ENCODE measurements at regions not wholly inside any gene's neighbourhood (a gene's known extent, or its start where the extent isn't known, plus 50 kb on each side); places are given as distances from the start of the nearest gene placed in this dataset.
"Not testable (repeated sequence)": the region's sequence is repeated elsewhere in the genome, so short reads cannot be mapped to it uniquely, and the experiment has no call there.

DNA sequence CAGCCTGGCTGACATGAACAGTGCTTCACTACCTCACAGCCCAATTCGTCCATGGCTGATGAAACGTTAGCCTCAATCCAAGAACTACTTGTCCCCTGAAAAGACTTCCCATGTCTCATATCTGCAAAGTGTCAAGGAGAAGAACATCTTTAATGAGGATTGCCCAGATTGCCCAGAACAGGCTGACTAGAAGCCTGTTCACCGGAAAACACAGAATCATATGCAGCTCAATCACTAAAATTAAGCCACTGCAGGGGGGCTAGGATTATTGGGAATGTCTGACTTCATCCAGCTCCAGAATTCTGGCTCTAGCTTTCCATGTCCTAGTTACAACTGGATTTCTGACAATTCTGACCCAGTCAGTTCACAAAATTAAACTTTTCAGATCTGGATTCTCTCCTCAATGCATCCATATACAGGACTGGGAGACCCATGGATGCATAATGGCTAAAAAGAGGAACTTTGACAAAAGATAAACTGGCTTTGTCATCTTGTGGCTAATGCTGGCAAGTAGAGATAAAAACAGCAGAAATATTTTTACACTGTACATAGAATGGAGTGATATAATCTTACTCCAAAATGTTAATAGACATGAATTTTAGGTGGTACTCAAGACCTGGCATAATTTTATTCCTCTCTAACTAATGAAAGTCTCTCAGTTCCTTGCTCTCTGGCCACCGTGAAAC, 467.0 kb upstream of the POT1 start:
- no peak for DNase-seq (ENCODE audit: low read depth in 2 of 2)

DNA sequence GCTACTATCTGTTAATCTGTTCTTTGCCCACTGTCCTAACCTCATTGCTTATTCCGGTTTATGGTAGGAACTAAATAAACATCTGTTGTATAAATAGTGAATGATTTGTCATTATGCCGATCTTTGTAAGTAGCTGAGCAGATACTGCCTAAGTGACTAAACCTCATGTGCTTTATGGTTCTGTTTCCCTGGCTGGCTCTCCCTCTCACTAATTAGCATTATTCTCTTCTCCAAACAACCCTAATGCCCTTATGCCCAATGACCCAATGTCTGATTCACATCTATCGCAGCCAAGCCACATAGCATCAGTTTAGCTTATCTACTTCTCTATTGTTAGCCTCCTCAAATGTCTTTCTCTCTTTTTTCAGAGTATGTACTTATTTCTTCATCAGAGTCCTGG, 462.3 kb upstream of the POT1 start:
- no peak for DNase-seq (ENCODE audit: low read depth in 2 of 2)

DNA sequence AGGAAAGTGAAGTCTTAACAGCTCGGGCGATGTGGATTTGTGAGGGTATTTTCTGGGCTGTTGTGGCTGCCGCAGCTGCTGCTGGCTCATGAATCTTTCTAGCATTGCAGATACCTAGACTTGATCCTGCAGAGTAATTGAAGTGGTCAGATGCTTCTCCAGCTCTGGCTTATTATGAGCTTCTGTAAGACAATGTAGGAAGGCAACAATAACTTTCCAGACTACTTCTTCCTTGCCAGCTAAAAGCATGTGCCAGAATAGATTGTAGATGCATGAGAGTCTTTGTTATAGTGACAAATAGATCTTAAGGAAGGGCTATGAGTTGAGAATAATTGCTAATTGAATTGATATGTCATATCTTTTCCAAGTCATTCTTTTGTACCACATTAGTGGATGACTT, 461.4 kb upstream of the POT1 start:
- DNase-seq (ENCODE audit: low read depth in 2 of 2) = no peak

- DNase-seq (ENCODE audit: low read depth in 2 of 2) = no peak
These were observed 456.6 kb upstream of the POT1 start for GRCh38 chr7:125386211-125386610.

- no peak for DNase-seq (ENCODE audit: low read depth in 2 of 2)
These were observed 453.7 kb upstream of the POT1 start for GRCh38 chr7:125383324-125383723.

DNA sequence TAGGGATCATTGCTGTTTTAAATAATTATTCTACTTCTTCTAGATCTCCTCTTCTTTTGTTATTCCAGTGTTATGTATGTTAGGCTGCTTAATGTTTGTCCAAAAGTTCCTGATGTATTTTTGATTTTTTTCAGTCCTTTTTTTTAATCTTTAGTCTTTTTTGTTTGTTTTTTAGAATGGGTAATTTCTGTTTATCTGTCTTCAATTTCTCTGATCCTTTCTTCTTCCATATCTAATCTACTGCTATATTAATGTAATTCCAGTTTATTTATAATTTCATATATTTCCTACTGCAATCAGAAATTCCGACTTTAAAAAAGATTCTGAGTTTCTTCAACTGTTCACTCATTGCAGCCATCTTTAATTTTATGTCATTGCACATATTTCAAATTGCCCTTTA, 452.8 kb upstream of the POT1 start:
- no peak for DNase-seq (ENCODE audit: low read depth in 2 of 2)

DNA sequence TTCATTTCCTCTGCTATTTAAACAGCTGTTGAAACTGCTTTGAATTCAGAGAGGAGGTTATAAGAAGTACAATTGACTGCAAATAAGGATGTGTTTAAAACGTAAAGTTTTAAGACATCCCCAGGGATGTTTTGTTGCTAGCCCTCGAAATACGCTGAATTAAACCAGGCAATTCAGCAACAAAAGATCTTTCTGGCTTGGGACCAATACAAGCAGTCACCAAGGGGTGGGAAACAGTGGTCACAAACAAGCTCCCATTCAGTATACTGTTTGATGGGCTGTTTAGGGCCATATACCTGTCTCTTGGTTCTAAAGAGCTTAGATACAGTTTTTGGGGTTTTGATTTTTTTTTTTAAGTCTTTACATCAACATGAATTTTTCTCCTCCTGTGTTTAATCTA, 446.3 kb upstream of the POT1 start:
- DNase-seq (ENCODE audit: low read depth in 2 of 2) = peak in 1 of 2 donors; percentile 34

- DNase-seq (ENCODE audit: low read depth in 2 of 2) = no peak
These were observed 440.9 kb upstream of the POT1 start for GRCh38 chr7:125370502-125370901.

GRCh38 chr7:125363873-125364272, 434.2 kb upstream of the POT1 start:
- no peak for DNase-seq (ENCODE audit: low read depth in 2 of 2)

DNA sequence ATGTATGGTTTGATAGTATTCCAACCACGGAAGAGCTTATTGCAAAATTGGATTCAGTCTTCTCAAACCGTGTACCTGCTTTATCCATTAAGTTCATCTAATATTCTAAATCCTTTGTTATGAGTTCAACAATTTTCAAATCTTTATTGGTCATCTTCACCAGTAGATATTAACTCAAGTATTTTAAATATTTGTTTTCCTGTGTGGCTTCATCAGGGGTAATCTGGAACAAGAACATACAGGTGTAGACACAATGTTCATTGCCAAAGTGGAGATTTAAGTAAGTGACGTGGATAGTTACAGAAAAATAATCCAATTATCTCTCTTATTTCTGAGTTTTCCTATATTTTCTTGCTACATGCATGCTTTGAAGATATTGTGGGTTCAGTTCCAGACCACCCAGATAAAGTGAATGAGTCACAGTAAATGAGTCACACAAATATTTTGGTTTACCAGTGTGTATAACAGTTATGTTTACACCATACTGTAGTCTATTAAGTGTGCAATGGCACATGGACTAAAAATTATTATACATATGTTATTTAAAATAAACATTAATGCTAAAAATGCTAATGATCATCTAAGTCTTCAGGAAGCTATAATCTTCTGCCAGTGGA, 429.0 kb upstream of the POT1 start:
- no peak for DNase-seq (ENCODE audit: low read depth in 2 of 2)

- no peak for DNase-seq (ENCODE audit: low read depth in 2 of 2)
These were observed 428.2 kb upstream of the POT1 start for GRCh38 chr7:125357676-125358455.

GRCh38 chr7:125355899-125356298, 426.3 kb upstream of the POT1 start:
- DNase-seq (ENCODE audit: low read depth in 2 of 2) = peak; percentile 8 to 81

DNA sequence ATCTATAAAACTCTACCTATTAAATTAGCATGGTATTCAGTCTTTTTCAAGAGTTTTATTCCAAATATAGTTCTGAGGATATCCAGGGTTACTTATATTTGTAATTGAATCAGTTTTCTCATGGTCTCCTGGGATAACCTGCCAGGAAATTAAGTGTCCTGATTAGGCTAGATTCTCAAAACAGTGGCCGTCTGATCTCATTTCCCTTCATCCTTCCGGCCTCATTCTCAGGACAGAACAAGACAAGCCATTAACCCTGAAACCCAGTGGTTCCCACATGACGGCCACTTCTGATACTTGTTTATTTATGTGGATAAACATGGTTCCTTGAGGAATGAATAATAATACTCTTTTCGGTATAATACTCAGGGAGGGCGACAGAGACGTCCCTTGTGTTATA, 417.6 kb upstream of the POT1 start:
- peak; percentile 6 to 53 for DNase-seq (ENCODE audit: low read depth in 2 of 2)

GRCh38 chr7:125338110-125338509, 408.5 kb upstream of the POT1 start:
- DNase-seq (ENCODE audit: low read depth in 2 of 2) = no peak

- DNase-seq (ENCODE audit: low read depth in 2 of 2) = no peak
These were observed 406.7 kb upstream of the POT1 start for GRCh38 chr7:125336326-125336725.

DNA sequence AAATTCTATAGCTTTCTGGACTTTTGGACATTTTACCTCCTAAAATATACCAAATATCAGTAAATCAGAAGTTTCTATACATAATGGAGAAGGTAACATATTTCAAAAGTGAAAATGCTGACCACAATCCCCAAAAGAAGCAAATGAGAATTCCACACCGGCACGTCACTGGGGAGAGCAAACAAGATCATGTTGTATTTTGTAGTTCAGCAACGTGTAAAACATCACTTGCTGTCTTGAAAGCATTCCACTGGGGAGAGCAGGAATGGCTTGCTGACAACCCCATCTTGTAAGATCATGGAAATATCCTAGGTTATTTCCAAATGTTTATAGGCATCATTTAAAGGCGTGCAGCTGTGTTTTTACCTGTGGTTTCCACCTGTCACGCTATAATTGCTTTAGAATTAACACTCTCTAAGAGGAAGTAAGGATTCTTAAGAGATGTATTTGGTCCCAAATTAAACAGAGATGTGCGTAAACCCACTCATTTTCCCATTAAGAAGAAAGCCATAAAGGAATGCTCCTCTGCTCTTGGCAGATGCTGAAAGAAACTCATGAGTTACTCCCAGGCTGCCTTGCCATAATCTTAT, 397.1 kb upstream of the POT1 start:
- no peak for DNase-seq (ENCODE audit: low read depth in 2 of 2)

- DNase-seq (ENCODE audit: low read depth in 2 of 2) = no peak
These were observed 386.8 kb upstream of the POT1 start for GRCh38 chr7:125316466-125316865.

GRCh38 chr7:125299003-125299765, 369.6 kb upstream of the POT1 start:
- DNase-seq (ENCODE audit: low read depth in 2 of 2) = no peak

- no peak for DNase-seq (ENCODE audit: low read depth in 2 of 2)
These were observed 350.3 kb upstream of the POT1 start for GRCh38 chr7:125279961-125280360.

GRCh38 chr7:125278318-125278717, 348.7 kb upstream of the POT1 start:
- DNase-seq (ENCODE audit: low read depth in 2 of 2) = no peak

GRCh38 chr7:125274742-125275141, 345.1 kb upstream of the POT1 start:
- DNase-seq (ENCODE audit: low read depth in 2 of 2) = not testable (repeated sequence)

All from lung microvascular endothelial cell (primary cell).